ENCODE measurements at regions not wholly inside any gene's neighbourhood (a gene's known extent, or its start where the extent isn't known, plus 50 kb on each side); places are given as distances from the start of the nearest gene placed in this dataset.

DNA sequence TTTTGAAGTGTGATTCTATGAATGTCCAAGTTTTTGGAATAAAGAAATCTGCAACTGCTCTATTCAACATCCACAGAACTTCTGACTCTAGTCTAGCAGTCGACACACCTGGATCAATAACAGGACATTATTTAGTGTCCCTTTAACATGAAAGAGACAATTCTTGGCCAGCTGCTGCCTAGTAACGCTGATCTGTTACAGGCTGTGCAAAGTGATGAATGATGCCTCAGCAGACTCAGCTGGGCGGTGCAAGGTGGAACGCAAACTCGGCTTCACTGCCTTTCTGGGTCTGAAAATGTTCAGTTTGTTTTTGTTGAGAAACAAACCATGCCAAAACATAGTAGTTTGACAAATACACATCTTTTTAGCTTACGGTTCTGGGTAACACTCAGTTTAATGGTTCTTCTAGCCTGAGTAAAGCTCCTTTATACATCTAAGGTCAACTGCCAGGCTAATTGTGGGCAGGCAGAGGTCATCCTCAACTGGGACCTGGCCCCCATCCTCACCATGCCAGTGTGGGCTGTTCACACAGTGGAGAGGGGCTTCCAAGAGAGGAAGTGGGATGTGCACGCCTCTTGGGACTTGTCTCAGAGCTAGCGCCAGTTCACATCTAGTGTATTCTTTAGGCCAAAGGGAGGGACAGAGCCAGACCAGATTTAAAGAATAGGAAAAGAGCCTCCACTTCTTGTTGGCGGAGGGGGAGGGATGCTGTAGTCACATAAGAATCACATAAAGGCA lies 879.7 kb downstream of the QKI start:
- DNase-seq (ENCODE audit: low read depth) = no peak

DNA sequence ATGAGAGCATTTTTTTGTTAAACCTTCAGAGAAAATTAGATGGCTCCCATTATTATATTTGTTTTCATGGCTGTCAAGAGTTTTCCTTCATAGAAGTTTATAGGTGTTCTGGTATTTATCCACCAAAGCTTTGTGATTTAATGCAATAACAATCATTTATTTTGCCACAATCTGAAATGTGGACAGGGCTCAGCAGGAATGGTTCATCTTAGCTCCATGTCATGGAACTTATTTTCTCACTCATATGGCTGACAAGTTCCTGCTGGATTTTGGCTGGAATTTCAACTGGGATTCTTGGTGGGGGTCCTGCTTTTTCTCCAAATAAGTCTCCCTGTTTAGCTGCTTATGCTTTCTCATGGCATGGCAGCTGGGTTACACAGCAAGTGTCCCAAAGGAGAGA lies 876.7 kb downstream of the QKI start:
- DNase-seq (ENCODE audit: low read depth) = no peak

DNA sequence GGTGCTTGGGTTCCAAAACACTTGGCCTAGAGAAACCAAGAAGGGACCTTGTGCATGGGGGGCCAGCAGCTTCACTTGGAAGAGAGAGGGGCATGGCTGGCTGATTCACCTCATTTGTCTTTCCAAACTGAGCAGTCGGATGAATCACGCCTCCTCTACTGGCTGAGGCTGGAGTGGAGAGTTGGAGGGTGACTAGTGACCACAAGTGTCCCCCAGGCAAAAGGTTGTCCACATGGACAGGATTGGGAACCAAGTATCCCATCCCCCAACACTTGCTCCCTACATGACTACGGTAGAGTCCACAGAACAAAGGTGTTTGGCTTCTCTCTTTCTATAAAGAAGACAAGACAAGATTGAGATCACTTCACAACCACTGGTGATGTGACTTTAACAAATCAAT lies 875.6 kb downstream of the QKI start:
- DNase-seq (ENCODE audit: low read depth) = no peak

DNA sequence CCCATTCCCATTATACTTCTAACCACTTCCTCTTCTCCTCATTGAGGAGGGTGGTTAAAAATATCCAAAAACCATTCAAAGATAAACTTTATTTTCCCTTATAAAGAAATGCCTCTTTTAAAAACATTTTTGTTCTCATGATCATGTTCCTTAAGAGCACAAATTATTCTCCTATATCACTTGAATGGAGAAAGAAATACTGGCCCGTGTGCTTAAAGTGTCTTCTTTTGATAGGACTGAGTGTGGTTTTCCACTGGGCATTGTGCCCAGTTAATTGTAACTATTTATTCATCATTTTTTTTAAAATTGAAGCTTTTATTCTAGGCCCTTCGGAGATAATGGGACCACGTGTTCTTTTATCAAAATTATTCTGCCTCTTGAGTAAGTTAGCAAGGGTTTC lies 871.5 kb downstream of the QKI start:
- no peak for DNase-seq (ENCODE audit: low read depth)

- no peak for DNase-seq (ENCODE audit: low read depth)
Observed at GRCh38 chr6:164283574-164283973, 869.1 kb downstream of the QKI start.

- no peak for DNase-seq (ENCODE audit: low read depth)
Observed at GRCh38 chr6:164276211-164276610, 861.7 kb downstream of the QKI start.

- DNase-seq (ENCODE audit: low read depth) = no peak
Observed at GRCh38 chr6:164275773-164276172, 861.3 kb downstream of the QKI start.

GRCh38 chr6:164274493-164274892 lies 860.0 kb downstream of the QKI start:
- no peak for DNase-seq (ENCODE audit: low read depth)

- DNase-seq (ENCODE audit: low read depth) = no peak
Observed at GRCh38 chr6:164273491-164273890, 859.0 kb downstream of the QKI start.

DNA sequence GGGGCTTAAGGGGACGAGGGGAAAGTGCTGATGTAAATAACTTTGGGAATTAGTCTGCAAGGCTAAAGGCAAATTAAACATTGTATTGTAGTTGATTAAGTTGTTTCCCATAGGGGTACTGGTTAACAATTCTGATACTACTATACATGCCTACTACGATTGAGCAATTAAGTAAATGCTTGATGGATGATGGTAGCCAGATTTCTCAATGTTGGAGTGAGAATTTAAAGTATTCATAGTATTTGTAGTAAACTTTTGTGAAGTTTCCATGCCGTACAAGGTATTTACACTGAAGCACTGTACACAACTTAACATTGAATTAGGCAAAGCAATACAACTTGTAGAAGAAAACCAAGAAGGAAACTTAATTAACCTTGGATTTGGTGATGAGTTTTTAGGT lies 852.3 kb downstream of the QKI start:
- DNase-seq (ENCODE audit: low read depth) = no peak

DNA sequence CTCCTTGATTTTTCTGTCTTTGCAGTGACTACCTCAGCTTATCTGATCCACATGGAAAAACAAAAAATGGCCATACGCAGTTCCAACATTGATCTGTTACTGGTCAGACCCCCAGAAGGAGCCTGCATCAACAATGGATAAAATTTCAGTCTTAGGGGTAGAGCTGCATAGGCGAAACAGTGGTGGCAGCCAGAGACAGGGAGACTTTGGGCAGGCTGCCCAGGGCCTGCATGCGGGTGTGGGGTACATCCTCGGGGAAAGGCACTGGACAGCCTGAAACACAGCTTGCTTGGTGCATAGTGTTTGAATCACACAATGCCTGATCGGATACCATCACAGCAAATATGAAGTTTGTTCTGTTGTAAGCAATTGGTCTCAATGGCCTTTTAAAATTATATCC lies 847.8 kb downstream of the QKI start:
- DNase-seq (ENCODE audit: low read depth) = no peak

DNA sequence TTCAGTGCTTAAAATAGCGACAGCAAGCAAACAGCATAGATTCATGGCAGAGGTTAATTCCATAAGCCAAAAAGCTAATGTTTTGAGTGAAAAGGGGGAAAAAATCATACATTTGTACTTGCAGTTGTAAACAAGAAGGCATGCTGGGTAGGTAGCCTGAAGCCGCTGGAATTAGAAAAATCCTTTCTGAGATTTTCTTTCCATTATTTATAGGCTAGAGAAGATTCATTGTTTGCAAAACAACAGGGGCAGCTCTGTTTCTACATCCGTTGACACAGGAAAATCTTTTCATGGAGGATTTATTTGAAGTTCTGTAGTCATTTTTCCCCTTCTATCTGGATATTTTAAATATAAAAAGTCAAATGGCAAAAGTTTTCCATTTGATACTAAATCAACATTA lies 843.9 kb downstream of the QKI start:
- no peak for DNase-seq (ENCODE audit: low read depth)

GRCh38 chr6:164252948-164253347 lies 838.4 kb downstream of the QKI start:
- DNase-seq (ENCODE audit: low read depth) = no peak

DNA sequence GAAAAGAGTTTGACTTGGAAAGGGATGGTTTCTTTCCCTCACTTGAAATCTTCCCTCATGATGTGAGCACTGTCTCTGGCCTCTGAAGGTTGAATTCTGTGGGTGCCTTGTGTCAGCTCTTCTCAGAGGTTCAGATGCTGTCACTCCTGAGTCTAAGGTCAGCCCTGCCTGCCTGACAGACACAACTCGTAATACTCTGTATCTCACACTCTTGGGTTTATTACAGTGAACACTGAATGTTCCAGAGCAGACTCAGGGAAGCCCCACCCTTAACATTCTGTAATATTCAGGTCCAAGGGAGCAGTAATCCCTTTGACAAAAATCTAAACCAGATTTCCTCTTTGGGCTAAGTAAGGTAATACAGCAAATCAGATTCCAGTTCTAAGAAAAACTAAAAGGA lies 837.8 kb downstream of the QKI start:
- DNase-seq (ENCODE audit: low read depth) = no peak

DNA sequence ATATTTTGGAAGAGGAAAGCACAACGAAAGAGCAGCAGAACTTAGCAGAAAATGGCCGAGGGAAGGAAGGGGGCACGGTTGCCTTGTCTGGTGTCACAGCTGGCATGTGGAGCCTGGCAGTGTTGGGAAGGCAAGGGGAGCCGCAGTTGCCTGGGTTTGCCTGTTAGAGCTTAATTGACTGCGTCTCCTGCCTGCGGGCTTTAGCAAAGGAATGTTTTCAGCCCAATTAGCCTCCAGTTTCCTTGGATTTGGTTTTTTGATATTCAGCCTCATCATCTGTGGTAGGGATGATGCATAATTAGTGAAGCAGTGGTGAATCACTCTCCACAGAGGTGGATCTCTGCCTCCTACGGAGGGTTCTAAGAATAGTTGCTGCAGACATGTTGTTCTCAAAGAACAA lies 832.6 kb downstream of the QKI start:
- DNase-seq (ENCODE audit: low read depth) = no peak

GRCh38 chr6:164246082-164246481 lies 831.6 kb downstream of the QKI start:
- no peak for DNase-seq (ENCODE audit: low read depth)

DNA sequence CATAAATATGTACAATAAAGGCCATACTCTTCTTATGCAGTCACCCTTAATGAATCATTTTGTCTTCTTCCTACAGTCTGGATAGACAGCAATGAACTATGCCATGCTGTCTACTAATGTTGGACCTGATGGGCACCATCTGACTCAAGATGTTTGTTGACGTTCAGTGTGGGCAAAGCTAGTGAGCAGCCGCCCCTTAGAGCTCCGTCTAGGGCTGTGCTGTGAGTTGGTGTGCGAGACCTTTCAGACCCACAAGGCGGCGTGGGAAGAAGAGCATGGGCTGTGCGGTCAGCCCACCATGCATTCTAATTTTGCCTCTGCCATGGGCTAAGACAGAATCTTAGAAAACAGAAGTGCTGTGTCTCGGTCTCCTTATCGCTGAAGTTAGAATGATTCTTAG lies 829.4 kb downstream of the QKI start:
- no peak for DNase-seq (ENCODE audit: low read depth)

DNA sequence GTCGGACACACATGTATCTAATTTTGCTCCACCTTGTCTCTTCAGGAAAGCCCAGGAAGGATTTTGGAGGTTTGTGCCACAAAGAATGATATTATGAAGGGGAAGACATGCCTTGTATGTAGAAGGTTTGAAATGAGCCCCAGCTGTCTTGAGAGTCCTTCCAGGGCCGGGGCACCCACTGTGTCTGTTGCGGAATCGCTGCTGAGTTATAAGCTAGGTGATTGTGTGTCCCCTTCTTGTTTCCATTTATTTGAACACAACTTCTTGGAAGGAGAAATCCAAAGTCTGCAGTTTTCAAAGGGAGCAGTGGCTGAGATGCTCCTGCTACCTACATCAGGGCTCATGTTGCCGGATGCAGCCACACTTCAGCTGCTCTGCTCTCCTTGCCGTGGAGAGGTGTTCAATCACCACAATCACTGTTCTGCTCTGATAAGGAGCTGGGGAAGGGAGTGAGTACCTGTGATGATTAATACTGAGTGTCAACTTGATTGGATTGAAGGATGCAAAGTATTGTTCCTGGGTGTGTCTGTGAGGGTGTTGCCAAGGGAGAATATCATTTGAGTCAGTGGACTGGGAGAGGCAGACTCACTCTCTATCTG lies 828.6 kb downstream of the QKI start:
- no peak for DNase-seq (ENCODE audit: low read depth)

GRCh38 chr6:164230804-164231203 lies 816.3 kb downstream of the QKI start:
- no peak for DNase-seq (ENCODE audit: low read depth)

DNA sequence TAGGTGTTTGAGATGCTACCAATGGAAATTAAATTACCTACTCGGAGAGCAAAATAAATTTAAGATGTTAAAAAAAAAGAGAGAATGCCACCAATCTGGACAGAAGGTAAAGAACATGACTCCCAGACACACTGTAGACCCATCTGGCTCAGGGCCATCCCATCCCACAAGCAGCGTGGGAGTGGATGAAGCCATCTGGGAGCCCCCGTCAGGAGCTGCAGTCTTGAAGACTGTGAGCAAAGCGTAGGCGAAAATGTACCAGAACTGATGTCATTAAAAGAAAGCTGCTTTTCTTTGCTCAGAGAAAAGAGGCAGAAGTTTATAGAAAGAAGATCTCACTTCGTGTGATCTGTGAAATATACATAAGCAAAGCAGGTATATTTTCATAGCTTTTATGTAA lies 815.7 kb downstream of the QKI start:
- no peak for DNase-seq (ENCODE audit: low read depth)

GRCh38 chr6:164229716-164230115 lies 815.2 kb downstream of the QKI start:
- DNase-seq (ENCODE audit: low read depth) = no peak

- DNase-seq (ENCODE audit: low read depth) = no peak
Observed at GRCh38 chr6:164227952-164228522, 813.5 kb downstream of the QKI start.

- no peak for DNase-seq (ENCODE audit: low read depth)
Observed at GRCh38 chr6:164216839-164217238, 802.3 kb downstream of the QKI start.

GRCh38 chr6:164216368-164216767 lies 801.9 kb downstream of the QKI start:
- no peak for DNase-seq (ENCODE audit: low read depth)
